Fibroblast of pulmonary artery (primary cell): ENCODE measurements at regions not wholly inside any gene's neighbourhood (a gene's known extent, or its start where the extent isn't known, plus 50 kb on each side); places are given as distances from the start of the nearest gene placed in this dataset.

Source experiments
- DNase-seq: peaks from one replicate; pipeline ENCODE4 v3.0.0-alpha.2; 2010; ENCODE audit warnings: low read depth
- H3K4me3 ChIP-seq: replicated peaks from 2 replicates; pipeline ENCODE4 v1.5.1; 2011; ENCODE audit warnings: low read depth, mild to moderate bottlenecking, control low read depth, low read length, moderate library complexity
- CTCF ChIP-seq: IDR thresholded peaks from 2 replicates; pipeline ENCODE4 v1.5.1; 2011; ENCODE audit warnings: mild to moderate bottlenecking, control low read depth, low read length, inconsistent platforms; ENCODE audit errors: missing control alignments

DNA sequence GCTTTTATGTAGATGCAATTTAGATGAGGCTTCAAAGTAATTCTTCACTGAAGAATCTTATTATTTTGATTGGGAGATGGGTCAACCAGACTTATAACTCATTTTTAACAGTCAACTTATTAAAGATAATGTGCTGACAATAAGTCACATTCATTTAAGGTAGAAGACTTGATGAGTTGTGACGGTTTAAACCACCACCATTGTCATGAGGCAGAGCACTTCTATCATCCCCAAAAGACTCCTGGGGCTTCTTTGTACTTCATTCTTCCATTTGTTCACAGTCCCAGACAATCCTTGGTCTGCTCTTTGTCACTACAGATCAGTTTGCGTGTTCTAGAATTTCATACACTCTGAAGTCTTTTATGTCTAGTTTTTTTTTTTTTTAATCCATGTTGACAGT, 346.1 kb downstream of the RASEF start:
- H3K4me3 ChIP-seq = no peak overlapping the region
- no peak for DNase-seq
- no peak for TF ChIP-seq CTCF

- H3K4me3 ChIP-seq = no peak overlapping the region
- DNase-seq = no peak
- TF ChIP-seq CTCF = no peak
These were observed 342.4 kb downstream of the RASEF start for GRCh38 chr9:82720515-82720914.

DNA sequence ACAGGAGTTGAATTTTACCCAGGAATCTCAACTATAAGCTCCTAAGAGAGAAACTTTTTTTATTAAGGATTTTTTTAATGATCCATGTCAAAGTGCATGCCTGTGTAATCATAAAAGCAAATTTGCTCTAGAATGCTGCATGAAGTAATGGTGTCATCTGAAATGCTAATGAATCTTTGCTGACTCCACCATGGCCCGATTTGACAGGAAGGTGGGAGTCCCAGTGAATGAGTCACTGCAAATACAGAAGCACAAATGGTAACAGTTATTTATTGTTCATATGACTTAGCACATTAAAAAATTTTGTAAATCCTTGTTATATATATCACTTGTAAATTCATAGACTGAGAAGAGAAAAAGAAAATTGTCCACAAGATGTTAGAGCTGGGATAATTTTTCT, 341.3 kb downstream of the RASEF start:
- no peak for TF ChIP-seq CTCF
- no peak overlapping the region for H3K4me3 ChIP-seq
- DNase-seq = no peak

DNA sequence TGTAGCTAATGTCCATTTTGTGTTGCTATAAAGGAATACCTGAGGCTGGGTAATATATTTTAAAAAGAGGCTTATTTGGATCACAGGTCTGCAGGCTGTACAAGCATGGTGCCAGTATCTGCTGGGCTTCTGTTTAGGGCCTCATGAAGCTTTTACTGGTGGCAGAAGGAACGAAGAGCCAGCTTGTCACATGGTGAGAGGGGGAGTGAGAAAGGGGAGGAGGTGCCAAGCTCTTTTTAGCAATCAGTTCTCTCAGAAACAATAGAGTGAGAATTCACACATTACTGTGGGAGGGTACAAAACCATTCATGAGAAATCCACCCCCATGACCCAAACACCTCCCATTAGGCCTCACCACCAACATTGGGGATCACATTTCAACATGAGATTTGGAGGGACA, 340.9 kb downstream of the RASEF start:
- TF ChIP-seq CTCF = no peak
- DNase-seq = no peak
- no peak overlapping the region for H3K4me3 ChIP-seq

GRCh38 chr9:82722561-82722960, 340.4 kb downstream of the RASEF start:
- H3K4me3 ChIP-seq = no peak overlapping the region
- DNase-seq = no peak
- TF ChIP-seq CTCF = no peak

DNA sequence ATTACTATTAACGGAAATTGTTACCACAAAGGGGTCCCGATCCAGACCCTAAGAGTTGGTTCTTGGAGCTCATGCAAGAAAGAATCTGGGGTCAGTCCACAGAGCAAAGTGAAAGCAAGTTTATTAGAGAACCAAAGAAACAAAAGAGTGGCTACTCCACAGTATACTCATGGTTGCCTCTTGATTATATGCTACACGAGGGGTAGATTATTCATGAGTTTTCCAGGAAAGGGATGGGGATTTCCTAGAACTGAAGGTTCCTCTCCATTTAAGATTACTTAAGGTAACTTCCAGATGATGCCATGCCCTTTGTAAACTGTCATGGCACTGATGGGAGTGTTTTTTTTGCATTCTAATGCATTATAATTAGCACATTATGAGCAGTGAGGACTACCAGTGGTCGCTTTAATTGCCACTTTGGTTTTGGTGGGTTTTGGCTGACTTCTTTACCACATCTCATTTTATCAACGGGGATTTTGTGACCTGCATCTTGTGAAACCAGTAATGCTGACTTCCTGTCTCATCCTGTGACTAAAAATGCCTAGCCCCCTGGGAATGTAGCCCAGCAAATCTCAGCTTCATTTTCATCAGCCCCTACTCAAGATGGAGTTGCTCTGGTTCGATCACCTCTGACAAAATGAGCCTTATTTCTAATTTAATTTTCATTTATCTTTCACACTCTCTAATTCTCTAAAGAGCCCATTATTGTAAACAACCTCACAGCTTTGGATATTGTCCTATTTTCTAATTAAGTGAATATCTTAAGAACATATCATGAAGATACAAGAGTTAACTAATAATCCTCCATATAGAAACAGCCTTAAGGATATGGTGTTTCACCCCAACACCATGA, 336.3 kb downstream of the RASEF start:
- no peak overlapping the region for H3K4me3 ChIP-seq
- no peak for DNase-seq
- no peak for TF ChIP-seq CTCF

GRCh38 chr9:82729141-82729540, 333.8 kb downstream of the RASEF start:
- TF ChIP-seq CTCF = no peak
- DNase-seq = no peak
- no peak overlapping the region for H3K4me3 ChIP-seq
